LNCaP clone FGC (cell line): ENCODE measurements at regions not wholly inside any gene's neighbourhood (a gene's known extent, or its start where the extent isn't known, plus 50 kb on each side); places are given as distances from the start of the nearest gene placed in this dataset.

Experiments used
- DNase-seq: peaks from one replicate; pipeline ENCODE4 v3.0.0-alpha.2; 2011; ENCODE audit warnings: low read depth
- H3K4me3 ChIP-seq: 2 replicates; pipeline ENCODE4 v1.5.1; 2011; ENCODE audit warnings: mild to moderate bottlenecking, low read depth, low read length, control low read depth
- TF ChIP-seq, protein P1 (sequence below): IDR thresholded peaks from 2 replicates; pipeline ENCODE4 v1.5.1; 2012; ENCODE audit warnings: mild to moderate bottlenecking; ENCODE audit not compliant: control insufficient read depth, insufficient read depth; ENCODE audit errors: extremely low read depth

DNA sequence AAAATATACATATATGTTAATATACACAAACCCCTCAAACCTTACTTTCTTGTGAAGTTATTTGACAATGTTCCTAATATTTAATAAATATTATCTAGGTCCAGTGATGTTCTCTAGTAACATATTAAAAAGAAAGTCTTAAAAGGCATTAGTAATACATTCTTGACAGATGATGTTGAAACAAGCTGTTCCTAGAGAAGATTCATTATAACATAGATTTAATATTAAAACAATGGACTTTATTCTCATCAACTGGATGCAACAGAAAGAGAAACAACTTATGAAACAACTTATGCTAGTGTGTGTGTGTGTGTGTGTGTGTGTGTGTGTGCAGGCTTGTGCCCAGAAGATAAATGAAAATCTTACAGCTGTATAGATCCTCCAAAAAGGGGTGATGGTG is 68.5 kb upstream of the PLXNA2 start:
- TF ChIP-seq, protein P1, sequence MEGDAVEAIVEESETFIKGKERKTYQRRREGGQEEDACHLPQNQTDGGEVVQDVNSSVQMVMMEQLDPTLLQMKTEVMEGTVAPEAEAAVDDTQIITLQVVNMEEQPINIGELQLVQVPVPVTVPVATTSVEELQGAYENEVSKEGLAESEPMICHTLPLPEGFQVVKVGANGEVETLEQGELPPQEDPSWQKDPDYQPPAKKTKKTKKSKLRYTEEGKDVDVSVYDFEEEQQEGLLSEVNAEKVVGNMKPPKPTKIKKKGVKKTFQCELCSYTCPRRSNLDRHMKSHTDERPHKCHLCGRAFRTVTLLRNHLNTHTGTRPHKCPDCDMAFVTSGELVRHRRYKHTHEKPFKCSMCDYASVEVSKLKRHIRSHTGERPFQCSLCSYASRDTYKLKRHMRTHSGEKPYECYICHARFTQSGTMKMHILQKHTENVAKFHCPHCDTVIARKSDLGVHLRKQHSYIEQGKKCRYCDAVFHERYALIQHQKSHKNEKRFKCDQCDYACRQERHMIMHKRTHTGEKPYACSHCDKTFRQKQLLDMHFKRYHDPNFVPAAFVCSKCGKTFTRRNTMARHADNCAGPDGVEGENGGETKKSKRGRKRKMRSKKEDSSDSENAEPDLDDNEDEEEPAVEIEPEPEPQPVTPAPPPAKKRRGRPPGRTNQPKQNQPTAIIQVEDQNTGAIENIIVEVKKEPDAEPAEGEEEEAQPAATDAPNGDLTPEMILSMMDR, result no peak
- H3K4me3 ChIP-seq, result no peak overlapping the region
- no peak for DNase-seq

DNA sequence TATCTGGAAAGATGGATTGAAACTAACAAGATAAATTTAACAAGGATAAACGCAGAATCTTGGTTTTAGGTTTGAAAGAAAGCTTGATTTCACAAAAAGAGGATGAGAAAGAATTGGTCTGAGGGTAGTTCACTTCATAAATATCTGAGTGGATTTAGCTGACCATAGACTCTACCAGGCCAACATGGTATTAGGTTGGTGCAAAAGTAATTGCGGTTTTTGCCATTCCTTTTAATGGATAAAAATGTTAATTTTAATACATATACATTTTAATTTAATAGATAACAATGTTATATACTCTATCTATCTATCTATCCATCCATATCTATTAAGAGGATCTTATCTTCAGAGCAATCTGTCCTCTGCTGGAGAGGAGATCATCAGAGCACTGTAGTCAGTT is 70.2 kb upstream of the PLXNA2 start:
- TF ChIP-seq, protein P1, result no peak

GRCh38 chr1:208318150-208318734 is 74.1 kb upstream of the PLXNA2 start:
- TF ChIP-seq, protein P1, result no peak
- H3K4me3 ChIP-seq, result no peak overlapping the region
- DNase-seq, result no peak

More for the DNA sequence above, 70.2 kb upstream of the PLXNA2 start:
- no peak overlapping the region for H3K4me3 ChIP-seq
- DNase-seq, result no peak

DNA sequence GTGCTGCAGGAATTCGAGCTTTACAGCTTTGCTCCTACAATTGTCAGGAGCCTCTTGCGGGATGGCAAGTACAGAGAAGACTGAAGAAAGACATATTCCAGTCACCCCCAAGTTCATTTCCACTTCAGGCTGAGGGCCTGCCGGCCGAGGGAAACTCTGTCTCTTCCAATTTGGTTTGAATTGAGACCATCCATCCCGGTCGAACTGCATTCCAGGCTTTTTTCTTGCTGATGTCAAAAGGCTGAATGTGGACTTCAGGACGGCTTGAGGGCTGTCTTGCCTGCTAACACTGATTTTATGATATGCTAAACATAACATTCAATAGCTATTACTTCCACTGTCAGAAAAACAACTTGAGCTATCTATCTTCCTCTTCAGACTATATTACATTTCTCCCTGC is 79.8 kb upstream of the PLXNA2 start:
- DNase-seq, result no peak
- TF ChIP-seq, protein P1, result no peak
- no peak overlapping the region for H3K4me3 ChIP-seq

- no peak for DNase-seq
- no peak overlapping the region for H3K4me3 ChIP-seq
- TF ChIP-seq, protein P1, result no peak
These were observed 81.8 kb upstream of the PLXNA2 start for GRCh38 chr1:208326033-208326432.

- TF ChIP-seq, protein P1, result no peak
- DNase-seq, result no peak
- H3K4me3 ChIP-seq, result no peak overlapping the region
These were observed 85.1 kb upstream of the PLXNA2 start for GRCh38 chr1:208329300-208329699.

GRCh38 chr1:208332036-208332773 is 88.0 kb upstream of the PLXNA2 start:
- no peak for DNase-seq
- H3K4me3 ChIP-seq, result no peak overlapping the region
- TF ChIP-seq, protein P1, result no peak
